ENCODE measurements at regions not wholly inside any gene's neighbourhood (a gene's known extent, or its start where the extent isn't known, plus 50 kb on each side); places are given as distances from the start of the nearest gene placed in this dataset.

DNA sequence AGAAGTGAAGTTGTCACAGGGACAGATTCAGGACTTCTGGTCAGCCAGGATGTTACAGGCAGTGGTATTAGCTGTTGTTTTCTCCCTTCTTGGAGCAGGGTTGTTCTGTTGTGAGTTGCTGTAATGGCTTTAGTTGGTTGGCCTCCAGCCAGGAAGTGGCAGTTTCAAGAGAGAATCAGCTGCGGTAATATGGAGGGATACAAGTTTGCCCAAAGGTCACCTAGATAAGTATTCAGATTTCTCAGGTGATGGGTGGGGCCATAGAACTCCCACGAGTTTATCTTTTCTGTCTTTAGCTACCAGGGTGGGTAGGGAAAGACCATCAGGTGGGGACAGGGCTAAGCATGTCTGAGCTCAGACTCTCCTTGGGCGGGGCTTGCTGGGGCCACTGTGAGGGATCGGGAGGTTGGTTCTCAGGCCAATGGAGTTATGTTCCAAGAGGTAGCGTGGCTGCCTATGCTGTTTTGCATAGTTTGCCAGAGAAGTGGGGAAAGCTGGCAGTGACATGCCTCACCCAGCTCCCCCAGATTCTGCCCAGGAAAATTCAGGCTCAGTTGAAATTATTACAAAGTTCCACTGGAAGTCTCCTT lies 640.4 kb upstream of the CHAC2 start:
- TF ChIP-seq, protein P1, sequence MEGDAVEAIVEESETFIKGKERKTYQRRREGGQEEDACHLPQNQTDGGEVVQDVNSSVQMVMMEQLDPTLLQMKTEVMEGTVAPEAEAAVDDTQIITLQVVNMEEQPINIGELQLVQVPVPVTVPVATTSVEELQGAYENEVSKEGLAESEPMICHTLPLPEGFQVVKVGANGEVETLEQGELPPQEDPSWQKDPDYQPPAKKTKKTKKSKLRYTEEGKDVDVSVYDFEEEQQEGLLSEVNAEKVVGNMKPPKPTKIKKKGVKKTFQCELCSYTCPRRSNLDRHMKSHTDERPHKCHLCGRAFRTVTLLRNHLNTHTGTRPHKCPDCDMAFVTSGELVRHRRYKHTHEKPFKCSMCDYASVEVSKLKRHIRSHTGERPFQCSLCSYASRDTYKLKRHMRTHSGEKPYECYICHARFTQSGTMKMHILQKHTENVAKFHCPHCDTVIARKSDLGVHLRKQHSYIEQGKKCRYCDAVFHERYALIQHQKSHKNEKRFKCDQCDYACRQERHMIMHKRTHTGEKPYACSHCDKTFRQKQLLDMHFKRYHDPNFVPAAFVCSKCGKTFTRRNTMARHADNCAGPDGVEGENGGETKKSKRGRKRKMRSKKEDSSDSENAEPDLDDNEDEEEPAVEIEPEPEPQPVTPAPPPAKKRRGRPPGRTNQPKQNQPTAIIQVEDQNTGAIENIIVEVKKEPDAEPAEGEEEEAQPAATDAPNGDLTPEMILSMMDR (conservative IDR thresholded peaks at IDR 0.05; ENCODE audit: low read depth in 2 of 2): no peak
- TF ChIP-seq EZH2 (IDR thresholded peaks at IDR 0.05; ENCODE audit: low read depth, unreplicated experiment): no peak
- TF ChIP-seq JUNB (IDR thresholded peaks at IDR 0.05; ENCODE audit: unreplicated experiment): no peak
- TF ChIP-seq, protein P2, sequence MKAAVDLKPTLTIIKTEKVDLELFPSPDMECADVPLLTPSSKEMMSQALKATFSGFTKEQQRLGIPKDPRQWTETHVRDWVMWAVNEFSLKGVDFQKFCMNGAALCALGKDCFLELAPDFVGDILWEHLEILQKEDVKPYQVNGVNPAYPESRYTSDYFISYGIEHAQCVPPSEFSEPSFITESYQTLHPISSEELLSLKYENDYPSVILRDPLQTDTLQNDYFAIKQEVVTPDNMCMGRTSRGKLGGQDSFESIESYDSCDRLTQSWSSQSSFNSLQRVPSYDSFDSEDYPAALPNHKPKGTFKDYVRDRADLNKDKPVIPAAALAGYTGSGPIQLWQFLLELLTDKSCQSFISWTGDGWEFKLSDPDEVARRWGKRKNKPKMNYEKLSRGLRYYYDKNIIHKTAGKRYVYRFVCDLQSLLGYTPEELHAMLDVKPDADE (IDR thresholded peaks at IDR 0.05): no peak
- TF ChIP-seq CREB1 (CRISPR knock-in tag; IDR thresholded peaks at IDR 0.05; ENCODE audit: low read depth): no peak
- TF ChIP-seq POLR2AphosphoS5 (IDR thresholded peaks at IDR 0.05; ENCODE audit: low read depth): no peak
- TF ChIP-seq EZH2phosphoT487 (IDR thresholded peaks at IDR 0.05; ENCODE audit: unreplicated experiment): no peak
- TF ChIP-seq, protein P3, sequence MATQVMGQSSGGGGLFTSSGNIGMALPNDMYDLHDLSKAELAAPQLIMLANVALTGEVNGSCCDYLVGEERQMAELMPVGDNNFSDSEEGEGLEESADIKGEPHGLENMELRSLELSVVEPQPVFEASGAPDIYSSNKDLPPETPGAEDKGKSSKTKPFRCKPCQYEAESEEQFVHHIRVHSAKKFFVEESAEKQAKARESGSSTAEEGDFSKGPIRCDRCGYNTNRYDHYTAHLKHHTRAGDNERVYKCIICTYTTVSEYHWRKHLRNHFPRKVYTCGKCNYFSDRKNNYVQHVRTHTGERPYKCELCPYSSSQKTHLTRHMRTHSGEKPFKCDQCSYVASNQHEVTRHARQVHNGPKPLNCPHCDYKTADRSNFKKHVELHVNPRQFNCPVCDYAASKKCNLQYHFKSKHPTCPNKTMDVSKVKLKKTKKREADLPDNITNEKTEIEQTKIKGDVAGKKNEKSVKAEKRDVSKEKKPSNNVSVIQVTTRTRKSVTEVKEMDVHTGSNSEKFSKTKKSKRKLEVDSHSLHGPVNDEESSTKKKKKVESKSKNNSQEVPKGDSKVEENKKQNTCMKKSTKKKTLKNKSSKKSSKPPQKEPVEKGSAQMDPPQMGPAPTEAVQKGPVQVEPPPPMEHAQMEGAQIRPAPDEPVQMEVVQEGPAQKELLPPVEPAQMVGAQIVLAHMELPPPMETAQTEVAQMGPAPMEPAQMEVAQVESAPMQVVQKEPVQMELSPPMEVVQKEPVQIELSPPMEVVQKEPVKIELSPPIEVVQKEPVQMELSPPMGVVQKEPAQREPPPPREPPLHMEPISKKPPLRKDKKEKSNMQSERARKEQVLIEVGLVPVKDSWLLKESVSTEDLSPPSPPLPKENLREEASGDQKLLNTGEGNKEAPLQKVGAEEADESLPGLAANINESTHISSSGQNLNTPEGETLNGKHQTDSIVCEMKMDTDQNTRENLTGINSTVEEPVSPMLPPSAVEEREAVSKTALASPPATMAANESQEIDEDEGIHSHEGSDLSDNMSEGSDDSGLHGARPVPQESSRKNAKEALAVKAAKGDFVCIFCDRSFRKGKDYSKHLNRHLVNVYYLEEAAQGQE (IDR thresholded peaks at IDR 0.05; ENCODE audit: unreplicated experiment): no peak
- no peak for TF ChIP-seq STAT1 (IDR thresholded peaks at IDR 0.05; ENCODE audit: unreplicated experiment)
- no peak for TF ChIP-seq ZNF331 (CRISPR knock-in tag; IDR thresholded peaks at IDR 0.05; ENCODE audit: low read depth)
- no peak for TF ChIP-seq ZNF114 (CRISPR knock-in tag; IDR thresholded peaks at IDR 0.05)
- no peak for TF ChIP-seq NANOG (IDR thresholded peaks at IDR 0.05; ENCODE audit: borderline replicate concordance)
- TF ChIP-seq, protein P4, sequence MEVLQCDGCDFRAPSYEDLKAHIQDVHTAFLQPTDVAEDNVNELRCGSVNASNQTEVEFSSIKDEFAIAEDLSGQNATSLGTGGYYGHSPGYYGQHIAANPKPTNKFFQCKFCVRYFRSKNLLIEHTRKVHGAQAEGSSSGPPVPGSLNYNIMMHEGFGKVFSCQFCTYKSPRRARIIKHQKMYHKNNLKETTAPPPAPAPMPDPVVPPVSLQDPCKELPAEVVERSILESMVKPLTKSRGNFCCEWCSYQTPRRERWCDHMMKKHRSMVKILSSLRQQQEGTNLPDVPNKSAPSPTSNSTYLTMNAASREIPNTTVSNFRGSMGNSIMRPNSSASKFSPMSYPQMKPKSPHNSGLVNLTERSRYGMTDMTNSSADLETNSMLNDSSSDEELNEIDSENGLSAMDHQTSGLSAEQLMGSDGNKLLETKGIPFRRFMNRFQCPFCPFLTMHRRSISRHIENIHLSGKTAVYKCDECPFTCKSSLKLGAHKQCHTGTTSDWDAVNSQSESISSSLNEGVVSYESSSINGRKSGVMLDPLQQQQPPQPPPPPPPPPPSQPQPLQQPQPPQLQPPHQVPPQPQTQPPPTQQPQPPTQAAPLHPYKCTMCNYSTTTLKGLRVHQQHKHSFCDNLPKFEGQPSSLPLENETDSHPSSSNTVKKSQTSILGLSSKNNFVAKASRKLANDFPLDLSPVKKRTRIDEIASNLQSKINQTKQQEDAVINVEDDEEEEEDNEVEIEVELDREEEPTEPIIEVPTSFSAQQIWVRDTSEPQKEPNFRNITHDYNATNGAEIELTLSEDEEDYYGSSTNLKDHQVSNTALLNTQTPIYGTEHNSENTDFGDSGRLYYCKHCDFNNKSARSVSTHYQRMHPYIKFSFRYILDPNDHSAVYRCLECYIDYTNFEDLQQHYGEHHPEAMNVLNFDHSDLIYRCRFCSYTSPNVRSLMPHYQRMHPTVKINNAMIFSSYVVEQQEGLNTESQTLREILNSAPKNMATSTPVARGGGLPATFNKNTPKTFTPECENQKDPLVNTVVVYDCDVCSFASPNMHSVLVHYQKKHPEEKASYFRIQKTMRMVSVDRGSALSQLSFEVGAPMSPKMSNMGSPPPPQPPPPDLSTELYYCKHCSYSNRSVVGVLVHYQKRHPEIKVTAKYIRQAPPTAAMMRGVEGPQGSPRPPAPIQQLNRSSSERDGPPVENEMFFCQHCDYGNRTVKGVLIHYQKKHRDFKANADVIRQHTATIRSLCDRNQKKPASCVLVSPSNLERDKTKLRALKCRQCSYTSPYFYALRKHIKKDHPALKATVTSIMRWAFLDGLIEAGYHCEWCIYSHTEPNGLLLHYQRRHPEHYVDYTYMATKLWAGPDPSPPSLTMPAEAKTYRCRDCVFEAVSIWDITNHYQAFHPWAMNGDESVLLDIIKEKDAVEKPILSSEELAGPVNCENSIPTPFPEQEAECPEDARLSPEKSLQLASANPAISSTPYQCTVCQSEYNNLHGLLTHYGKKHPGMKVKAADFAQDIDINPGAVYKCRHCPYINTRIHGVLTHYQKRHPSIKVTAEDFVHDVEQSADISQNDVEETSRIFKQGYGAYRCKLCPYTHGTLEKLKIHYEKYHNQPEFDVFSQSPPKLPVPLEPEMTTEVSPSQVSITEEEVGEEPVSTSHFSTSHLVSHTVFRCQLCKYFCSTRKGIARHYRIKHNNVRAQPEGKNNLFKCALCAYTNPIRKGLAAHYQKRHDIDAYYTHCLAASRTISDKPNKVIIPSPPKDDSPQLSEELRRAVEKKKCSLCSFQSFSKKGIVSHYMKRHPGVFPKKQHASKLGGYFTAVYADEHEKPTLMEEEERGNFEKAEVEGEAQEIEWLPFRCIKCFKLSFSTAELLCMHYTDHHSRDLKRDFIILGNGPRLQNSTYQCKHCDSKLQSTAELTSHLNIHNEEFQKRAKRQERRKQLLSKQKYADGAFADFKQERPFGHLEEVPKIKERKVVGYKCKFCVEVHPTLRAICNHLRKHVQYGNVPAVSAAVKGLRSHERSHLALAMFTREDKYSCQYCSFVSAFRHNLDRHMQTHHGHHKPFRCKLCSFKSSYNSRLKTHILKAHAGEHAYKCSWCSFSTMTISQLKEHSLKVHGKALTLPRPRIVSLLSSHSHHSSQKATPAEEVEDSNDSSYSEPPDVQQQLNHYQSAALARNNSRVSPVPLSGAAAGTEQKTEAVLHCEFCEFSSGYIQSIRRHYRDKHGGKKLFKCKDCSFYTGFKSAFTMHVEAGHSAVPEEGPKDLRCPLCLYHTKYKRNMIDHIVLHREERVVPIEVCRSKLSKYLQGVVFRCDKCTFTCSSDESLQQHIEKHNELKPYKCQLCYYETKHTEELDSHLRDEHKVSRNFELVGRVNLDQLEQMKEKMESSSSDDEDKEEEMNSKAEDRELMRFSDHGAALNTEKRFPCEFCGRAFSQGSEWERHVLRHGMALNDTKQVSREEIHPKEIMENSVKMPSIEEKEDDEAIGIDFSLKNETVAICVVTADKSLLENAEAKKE (CRISPR knock-in tag; IDR thresholded peaks at IDR 0.05): no peak

Data from GM23338 (cell line).